HG03066 (cell line): ENCODE measurements at regions not wholly inside any gene's neighbourhood (a gene's known extent, or its start where the extent isn't known, plus 50 kb on each side); places are given as distances from the start of the nearest gene placed in this dataset.

ENCODE experiments used
- ATAC-seq: cut with Tn5 transposase; IDR thresholded peaks from one replicate; pipeline ENCODE4 v1.9.1; 2021; ENCODE audit warnings: low read depth; ENCODE audit not compliant: unreplicated experiment

DNA sequence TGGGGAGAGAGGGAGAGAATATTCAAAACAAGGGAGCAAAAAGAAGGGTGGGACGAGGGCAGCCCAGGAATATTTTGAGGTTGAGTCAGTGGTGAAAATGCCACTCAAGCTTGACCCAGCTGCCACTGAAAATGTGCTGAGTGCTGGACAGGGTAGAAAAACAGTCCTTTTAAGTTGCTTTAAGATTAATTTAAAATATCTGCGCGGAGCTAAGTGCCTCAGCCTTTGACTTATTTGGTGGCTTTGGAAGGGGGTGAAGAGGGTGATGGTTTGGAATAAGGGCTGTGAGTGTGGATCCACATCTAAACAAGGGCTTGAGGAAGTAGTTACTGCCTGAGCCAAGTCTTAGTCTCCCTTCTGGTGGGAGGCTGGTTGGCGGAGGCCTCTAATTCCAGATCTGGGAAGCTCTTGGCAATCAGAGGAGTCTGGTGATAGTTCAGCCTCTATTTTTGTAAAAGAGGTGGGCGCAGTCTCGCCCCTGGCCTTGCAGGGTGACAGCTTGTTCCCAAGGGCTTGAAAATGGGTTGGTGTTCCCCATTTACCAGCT, 280.8 kb upstream of the ROPN1 start:
- no peak for ATAC-seq

GRCh38 chr3:124273651-124274050, 281.7 kb upstream of the ROPN1 start:
- ATAC-seq: no peak

- ATAC-seq: no peak
These were observed 282.1 kb upstream of the ROPN1 start for GRCh38 chr3:124274051-124274450.

- no peak for ATAC-seq
These were observed 283.5 kb upstream of the ROPN1 start for GRCh38 chr3:124275412-124275811.

DNA sequence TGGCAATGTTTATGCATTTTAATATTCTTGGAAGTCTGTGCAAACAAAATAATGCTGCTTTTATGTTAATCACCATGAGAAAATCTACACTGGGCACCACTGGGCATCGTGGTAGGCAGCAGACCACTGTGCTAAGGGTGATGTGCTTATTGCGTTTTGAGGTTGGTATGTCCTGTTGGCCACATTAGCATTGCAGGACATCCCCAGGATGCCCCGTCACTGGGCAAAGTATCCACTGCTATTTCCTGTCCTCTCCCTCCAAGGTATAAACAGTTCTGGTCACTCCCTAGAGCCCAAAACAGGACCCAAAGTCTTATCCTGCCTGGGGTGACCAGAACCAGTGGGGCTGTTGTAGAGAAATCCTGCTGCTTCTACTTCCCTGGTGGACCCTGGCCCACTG, 284.2 kb upstream of the ROPN1 start:
- no peak for ATAC-seq

GRCh38 chr3:124276539-124277143, 284.7 kb upstream of the ROPN1 start:
- ATAC-seq: no peak

DNA sequence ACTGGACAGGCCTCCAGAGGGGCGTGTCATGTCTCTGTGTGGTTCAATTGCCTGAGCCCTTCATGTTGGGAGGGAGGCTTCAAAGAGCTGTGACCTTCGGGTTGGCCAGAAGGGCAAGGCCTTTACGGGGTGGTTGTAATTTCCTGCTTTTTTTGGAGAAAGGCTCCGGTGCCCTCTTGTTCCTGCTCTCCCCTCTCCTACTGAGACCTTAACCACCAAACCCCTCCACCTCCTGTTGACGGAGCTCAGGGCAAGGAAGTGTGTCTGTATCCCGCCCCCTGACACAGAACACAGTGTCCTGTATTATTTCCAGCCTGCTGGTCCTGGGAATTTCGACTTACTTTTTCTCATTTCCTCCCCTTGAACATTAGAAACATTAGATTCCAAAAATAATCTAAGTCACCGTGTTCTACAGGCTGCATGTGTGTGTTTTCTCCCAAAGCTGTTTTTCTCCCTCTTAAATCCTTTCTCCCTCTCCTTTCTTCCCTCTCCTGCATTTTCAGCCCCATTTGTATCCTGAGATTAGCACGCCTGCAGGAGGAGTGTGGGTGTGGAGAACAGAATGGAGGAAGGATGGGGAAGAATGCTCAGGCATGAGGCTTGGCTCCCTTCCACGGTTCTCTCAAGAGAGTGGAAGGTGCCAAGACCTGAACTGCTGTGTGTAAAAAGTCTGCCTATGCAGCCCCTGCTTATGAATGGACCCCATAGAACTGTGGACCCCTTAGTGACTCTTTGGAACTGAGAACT, 285.4 kb upstream of the ROPN1 start:
- ATAC-seq: no peak

GRCh38 chr3:124281453-124282316, 289.8 kb upstream of the ROPN1 start:
- ATAC-seq: no peak

DNA sequence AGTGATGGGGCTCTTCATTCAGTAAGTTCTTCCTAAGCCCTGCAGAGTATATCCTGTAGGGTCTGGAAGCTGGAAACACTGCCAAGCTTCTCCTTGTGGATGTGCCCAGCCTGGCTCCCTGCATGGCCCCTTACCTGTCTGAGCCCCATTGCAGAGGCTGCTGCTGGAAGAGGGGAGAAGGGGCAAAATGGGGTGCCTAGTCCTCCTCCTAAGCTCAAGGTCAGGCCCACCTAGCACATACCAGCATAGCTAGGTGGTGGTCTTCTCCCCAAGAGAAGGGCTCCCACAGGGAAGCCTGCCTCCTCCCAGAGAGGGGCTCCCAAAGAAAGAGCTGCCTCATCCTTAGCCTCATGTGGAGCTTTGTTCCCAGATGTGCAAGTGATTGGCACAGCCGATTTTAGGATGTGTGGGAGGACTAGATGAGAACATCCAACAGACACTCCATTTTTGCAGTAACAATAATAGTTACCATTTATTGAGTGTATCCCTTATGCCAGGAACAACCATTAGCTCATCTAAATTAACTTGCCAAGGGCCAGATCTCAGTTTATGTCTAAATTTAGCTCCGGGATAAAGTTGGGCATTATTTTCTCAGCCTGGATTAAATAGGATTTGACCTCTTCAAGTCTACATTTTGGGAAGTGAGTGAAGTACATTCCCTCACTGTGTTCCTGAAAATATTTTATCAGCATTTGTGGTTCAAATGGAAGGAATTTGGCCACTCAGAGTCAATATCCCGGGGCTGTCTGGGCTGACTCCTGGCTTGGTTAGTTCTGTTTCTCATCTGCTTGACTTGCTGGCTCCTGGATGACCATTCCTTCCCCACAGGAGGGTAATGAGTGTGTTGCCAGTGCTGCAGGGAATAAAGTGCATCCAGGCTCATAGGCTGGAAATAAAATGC, 291.1 kb upstream of the ROPN1 start:
- ATAC-seq: no peak

DNA sequence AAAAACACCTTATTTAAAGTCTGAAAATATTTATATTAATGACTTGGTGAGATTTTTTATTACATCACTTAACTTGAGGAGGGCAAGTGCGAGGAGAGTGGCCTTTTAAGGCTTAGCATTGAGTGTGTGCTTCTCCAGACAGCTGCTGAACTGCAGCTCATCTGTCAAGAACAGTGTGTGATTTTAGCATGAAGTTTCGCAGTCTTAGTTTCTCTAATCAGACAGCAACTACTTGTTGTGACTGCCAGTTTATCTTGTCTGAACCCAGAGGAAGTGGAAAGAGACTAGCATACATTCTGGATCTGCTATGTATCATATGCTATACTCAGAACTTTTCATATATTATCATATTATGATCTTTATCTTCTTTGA, 291.7 kb upstream of the ROPN1 start:
- no peak for ATAC-seq

DNA sequence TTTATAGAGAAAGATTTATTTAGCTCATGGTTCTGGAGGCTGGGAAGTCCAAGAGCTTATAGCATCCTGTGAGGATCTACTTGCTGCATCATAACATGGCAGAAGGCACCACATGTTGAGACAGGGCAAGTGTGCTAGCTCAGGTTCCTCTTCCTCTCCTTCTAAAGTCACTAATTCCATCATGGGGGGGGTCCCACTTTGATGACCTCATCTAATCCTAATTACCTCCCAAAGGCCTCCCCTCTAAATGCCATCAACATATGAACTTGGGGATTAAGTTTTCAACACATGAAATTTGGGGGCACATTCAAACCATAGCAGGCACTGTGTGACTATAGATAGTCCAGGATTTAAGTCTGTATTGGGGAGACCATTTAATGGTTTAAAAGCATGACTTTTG, 297.1 kb upstream of the ROPN1 start:
- no peak for ATAC-seq

GRCh38 chr3:124291008-124291407, 299.1 kb upstream of the ROPN1 start:
- ATAC-seq: no peak

GRCh38 chr3:124292329-124292728, 300.4 kb upstream of the ROPN1 start:
- no peak for ATAC-seq

GRCh38 chr3:124293584-124293983, 301.7 kb upstream of the ROPN1 start:
- ATAC-seq: no peak

GRCh38 chr3:124295362-124295761, 303.4 kb upstream of the ROPN1 start:
- ATAC-seq: no peak

- ATAC-seq: no peak
These were observed 304.5 kb upstream of the ROPN1 start for GRCh38 chr3:124296406-124296805.

DNA sequence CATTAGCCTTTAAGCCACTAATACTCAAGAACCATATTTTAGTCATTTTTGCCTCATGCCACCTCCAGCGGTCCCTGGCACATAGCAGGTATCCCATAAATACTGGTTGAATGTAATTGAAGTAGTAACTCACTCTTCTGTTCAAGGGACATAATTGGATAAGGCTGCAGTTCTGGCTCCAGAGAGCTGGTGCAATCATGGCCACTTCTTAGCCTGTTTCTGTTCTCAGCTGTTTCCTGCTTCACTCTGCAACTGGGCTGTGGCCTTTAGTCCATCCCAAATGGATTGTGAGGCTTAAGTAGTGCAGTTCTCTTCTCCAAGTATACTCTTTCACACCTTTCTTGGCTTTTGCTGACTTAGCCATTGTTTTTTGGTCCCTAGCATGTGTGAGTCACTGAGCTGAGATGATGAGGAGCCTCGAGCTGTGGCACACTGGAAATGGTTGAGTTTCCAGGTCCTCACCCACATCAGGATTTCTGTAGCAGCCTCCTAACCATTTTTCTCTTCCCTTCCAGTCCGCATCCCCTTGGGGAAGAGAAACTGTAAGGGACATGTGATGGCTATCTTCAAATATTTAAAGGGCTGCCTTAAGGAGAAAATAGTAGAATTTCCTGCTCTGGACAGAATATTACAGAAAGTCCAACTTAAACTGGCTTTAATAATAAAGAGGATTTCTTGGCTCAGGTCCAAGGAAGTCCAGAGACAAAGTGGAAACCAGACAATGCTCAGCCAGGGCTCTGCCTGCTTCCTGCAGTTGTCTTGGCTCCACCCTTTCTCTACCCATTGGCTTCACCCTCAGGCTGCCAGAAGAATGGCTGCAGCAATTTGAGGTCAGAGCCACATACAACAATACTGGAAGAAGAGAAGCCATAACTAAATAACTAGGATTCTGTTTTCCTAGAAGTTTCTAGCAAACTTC, 305.4 kb upstream of the ROPN1 start:
- no peak for ATAC-seq

DNA sequence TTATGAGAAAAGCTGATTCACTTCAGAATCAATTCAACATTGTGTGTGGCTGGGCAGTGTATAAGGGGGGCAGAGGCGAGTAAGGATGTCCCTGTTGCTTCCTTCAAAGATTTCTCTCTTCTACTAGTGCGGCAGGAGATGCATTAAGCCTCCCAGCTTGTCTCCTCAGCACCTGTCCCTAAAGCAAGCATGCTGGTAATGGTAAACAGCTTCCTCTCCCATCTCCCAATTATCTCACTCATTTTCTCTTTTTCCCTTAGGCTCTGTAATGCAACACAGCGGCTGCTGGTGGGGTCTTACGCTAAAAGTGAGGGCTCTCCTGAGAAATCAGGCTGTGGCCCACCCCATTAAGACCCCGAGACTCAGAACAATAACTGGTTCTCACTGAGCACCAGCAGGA, 306.4 kb upstream of the ROPN1 start:
- ATAC-seq: no peak

DNA sequence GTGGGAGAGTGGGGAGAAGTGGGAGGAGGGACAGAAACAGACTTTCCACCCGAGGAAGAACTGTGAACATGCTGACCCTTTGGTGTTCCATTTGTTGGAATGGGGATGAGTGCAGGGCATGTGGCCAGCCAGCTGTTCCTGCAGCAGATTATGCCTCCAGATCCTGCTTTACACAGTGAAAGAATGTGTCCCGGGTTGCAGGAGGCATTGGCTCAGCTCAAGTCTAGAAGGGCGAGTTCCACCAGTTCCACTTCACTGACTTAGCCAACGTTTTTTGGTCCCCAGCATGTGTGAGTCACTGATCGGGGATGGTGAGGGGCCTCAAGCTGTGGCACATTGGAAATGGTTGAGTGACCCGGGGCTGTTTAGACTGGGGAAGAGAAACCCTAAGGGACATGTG, 307.0 kb upstream of the ROPN1 start:
- ATAC-seq: no peak
